ENCODE measurements at regions not wholly inside any gene's neighbourhood (a gene's known extent, or its start where the extent isn't known, plus 50 kb on each side); places are given as distances from the start of the nearest gene placed in this dataset.
"Not testable (repeated sequence)": the region's sequence is repeated elsewhere in the genome, so short reads cannot be mapped to it uniquely, and the experiment has no call there.

DNA sequence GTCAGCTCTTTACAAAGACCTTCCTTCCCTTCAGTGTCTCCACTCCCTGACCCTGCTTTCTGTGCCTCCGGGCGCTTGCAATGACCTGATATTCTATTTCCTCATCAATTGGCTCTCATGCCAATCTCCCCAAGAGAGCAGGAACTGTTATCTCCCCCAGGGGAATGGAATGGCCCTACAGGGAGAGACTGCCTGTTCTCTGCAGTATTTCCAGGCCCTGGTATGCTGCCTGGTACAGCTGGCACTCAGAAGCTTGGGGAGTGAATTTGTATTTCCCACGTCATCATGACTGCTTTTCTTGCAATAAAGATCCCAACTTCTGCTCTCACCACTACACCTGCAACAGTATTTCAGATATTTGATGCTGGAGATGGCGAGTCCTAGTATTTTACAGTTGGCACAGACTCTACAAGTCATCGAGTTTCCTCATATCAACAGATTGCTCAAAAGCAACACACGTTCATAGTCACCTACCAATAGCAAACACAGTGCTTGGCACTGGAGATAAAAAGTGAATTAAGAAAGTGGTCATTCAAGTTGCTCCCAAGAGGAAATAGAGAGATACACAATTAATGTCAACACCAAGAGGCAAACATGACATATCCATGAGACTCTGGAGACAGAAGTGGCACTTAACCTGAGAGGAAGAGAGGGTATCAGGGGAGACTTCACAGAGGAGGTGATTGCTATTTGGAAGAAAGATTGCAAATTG lies 90.5 kb upstream of the EGFL6 start:
- DNase-seq (ENCODE audit: low read depth, low spot score), result no peak

DNA sequence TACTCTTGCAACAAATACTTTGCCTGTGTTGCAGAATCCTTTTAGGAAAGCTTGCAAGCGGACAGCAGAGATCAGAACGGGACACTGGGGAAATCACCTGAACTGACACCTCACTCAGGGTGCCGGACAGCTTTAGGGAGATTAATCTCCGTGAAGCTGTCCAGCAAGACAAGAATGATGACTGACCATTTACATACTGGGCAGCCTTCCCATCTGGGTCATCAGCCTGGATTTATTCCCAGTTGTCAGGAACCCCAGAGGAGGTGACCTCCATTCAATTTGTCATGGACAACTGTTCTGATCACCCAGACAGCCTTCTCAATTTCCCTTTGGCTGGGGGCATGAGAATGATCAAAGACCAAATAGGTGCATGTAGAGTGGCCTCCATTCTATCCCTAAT lies 93.0 kb upstream of the EGFL6 start:
- DNase-seq (ENCODE audit: low read depth, low spot score), result no peak

DNA sequence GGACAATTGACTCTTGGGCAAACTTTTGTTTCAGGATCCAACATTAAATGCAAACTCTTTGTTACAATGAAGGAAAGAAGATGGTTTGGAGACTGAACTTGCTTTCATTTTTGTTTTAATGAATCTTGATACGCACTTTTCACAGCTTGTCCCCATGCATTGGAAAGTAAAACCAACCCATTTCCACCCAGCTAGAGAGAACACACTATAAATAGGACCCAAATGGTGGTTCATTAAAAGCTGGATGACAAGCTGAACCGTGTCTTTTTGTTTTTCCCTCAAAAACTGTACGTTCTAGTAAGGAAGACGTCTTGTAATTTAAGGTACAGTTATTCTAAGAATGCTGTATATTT lies 95.3 kb upstream of the EGFL6 start:
- no peak for DNase-seq (ENCODE audit: low read depth, low spot score)

- peak; percentile 11 for DNase-seq (ENCODE audit: low read depth, low spot score)
These were observed 95.8 kb upstream of the EGFL6 start for GRCh38 chrX:13473442-13474163.

- no peak for DNase-seq (ENCODE audit: low read depth, low spot score)
These were observed 96.4 kb upstream of the EGFL6 start for GRCh38 chrX:13472975-13473374.

DNA sequence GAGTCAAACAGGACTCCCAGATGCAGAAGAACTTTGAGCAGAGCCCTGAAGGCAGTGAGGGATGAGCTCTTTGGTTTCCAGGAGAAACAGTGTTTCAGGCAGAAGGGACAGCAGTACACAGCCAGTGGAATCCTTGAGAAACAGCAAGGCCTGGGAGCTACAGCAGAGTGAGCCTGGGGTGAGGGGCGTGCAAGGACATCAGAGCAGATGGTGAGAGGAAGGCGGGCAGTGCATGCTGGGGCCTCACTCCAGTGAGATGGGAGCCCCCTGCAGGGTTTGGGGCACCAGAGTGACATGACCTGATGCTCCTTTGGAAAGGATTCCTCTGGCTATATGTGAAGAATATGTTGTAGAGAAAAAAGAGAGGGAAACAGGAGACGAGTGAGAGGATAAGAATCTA lies 98.1 kb upstream of the EGFL6 start:
- DNase-seq (ENCODE audit: low read depth, low spot score), result peak; percentile 13

DNA sequence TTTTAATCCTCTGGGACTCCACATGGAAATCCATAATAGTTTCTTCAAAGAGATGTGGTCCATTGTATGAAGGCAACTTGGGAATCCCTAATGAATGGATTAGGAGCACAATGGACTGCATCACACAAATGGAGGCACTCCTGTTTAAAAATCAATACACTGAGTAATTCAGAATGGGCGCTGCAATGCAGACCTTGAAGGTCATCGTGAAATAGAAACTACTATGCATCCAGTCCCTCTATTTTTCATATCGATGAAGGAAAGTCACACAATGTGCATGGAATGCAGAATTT lies 98.8 kb upstream of the EGFL6 start:
- no peak for DNase-seq (ENCODE audit: low read depth, low spot score)

- DNase-seq (ENCODE audit: low read depth, low spot score), result no peak
These were observed 99.3 kb upstream of the EGFL6 start for GRCh38 chrX:13469963-13470684.

GRCh38 chrX:13468096-13468495 lies 101.3 kb upstream of the EGFL6 start:
- no peak for DNase-seq (ENCODE audit: low read depth, low spot score)

- no peak for DNase-seq (ENCODE audit: low read depth, low spot score)
These were observed 102.2 kb upstream of the EGFL6 start for GRCh38 chrX:13467243-13467642.

DNA sequence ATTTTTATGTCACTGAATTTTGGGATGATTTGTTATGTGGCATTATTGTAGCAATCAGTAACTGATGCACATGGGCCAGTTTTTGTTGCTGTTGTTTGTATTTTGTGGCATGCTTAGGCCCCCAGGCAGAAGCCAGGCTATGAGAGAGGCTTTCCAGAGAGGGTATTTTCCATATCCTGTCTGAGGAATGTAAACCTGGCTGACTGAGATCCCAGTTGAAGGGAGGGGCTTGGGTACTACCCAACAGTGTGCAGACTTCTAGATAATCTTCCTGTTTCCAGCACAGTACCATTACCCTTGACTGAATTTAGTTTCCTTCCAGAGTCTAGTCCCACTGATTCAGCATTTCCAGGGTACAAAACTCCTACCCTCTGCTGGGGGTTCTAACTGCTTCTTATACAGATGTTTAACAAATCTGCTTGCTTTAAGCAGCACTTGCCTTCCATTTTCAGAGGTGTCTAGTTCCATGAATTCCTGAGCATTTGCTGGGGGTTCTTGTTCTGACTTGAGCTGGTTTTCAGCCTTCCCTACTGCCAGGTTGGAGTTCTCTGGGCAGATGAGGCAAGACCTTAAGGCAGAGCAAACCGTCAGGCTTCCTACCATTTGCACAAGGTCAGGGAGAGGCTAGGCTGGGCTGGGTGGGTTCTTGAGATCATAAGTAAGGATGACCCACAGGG lies 104.7 kb upstream of the EGFL6 start:
- DNase-seq (ENCODE audit: low read depth, low spot score), result no peak

DNA sequence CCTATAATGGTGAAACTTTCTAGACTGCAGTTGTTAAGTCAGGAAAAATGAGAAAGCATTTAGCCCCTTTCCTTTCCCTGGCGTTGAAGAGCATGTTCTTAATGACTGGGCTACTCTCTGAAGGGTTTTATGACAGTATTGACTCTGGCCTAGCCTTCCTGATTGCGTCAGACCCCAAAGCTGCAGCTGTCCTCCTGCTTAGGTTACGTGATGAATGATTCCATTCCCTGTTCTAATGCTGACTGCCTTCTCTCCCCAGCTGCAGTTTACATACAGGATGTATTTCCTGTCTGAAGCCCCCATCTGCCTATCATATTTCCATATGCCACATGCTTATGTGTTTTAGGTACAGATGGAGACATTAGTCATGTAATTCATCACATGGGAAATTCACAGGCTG lies 105.8 kb upstream of the EGFL6 start:
- peak; percentile 66 for DNase-seq (ENCODE audit: low read depth, low spot score)

GRCh38 chrX:13452283-13452682 lies 117.1 kb upstream of the EGFL6 start:
- no peak for DNase-seq (ENCODE audit: low read depth, low spot score)

GRCh38 chrX:13449441-13449840 lies 120.0 kb upstream of the EGFL6 start:
- no peak for DNase-seq (ENCODE audit: low read depth, low spot score)

GRCh38 chrX:13448941-13449340 lies 120.5 kb upstream of the EGFL6 start:
- DNase-seq (ENCODE audit: low read depth, low spot score), result no peak

DNA sequence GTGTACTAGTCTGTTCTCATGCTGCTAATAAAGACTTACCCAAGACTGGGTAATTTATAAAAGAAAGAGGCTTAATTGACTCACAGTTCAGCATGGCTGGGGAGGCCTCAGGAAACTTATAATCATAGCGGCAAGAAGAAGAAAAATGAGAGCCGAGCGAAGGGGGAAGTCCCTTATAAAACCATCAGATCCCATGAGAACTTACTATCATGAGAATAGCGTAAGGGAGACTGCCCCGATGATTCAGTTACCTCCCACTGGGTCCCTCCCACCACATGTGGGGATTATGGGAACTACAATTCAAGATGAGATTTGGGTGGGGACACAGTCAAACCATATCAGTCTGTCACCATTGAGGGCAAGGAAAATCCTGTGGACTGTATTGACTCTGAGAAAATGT lies 121.8 kb upstream of the ATXN3L start:
- DNase-seq (ENCODE audit: low read depth, low spot score), result not testable (repeated sequence)

DNA sequence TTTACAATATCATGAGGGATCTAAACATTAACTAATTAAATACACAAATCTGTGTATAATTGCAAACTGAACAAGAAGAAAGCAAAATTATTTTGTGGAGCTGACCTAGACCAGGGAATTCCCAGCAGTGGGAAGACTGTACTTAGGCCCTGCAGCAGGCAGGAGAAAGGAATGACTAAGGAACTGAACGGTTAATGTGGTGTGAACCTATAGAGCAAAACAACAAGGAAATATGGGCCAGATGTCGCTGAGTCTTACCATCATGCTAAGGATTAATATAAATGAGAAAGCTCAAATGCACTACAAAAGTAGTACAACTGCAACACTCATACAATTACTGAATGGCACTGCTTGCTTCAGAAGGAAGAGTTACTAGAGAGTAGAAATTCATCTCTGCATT lies 120.3 kb upstream of the ATXN3L start:
- DNase-seq (ENCODE audit: low read depth, low spot score), result no peak

- DNase-seq (ENCODE audit: low read depth, low spot score), result no peak
These were observed 113.4 kb upstream of the ATXN3L start for GRCh38 chrX:13433298-13433605.

GRCh38 chrX:13432414-13433297 lies 112.8 kb upstream of the ATXN3L start:
- DNase-seq (ENCODE audit: low read depth, low spot score), result peak; percentile 59

DNA sequence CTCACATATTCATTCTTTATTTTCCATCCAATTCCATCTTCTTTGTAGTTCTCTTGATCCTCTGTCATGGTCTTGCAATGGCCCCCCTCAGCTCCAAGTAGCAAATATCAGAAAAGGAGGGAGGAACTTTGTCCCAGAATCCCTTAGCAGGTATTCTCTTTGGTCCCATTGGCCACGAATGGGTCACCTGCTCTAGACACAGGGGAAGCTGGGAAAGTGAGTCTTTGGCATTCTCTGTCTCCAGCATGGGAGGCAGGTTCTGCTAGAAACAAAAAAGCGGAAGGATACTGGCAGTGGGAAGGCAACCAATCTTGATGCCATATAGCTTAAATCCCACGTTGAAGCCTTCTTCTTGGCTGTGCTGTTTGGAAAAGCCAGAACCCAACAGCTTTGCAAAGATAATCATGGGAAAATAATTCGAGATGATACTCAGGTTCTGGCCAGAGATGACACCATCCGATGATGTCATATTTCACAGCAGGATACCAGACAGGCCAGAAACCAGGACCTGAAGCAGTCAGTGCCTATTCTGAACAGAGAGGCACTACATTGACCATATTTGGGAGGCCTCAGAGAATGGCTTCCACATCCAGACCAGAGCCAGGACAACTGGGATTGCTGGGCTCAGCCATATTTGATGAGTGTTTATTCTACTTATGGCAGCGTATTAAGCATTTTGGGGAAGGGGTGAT lies 110.4 kb upstream of the ATXN3L start:
- no peak for DNase-seq (ENCODE audit: low read depth, low spot score)
